HG03342 (cell line): ENCODE measurements at regions not wholly inside any gene's neighbourhood (a gene's known extent, or its start where the extent isn't known, plus 50 kb on each side); places are given as distances from the start of the nearest gene placed in this dataset.

Experiments used
- ATAC-seq: cut with Tn5 transposase; IDR thresholded peaks from one replicate; pipeline ENCODE4 v1.9.1; 2021; ENCODE audit warnings: mild to moderate bottlenecking, moderate library complexity; ENCODE audit not compliant: unreplicated experiment

DNA sequence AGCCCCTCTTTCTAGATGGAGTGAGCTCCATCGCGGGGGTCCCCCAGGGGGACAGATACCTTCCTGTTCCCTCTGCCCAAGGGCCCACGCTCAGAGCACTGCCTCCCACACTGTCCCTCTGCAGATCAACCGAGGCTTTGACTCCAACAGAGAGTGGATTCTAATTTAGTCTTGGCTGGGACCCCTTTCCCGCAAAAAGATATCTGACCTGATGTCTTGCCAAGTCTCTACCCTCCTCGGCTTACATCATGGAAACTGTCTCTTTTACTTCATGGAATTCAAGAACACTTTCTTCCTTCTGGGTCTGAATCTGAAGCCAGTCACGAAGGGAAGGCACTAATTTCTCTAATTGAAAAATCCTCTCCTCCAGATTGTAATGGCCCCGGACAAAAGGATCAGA is 278.0 kb downstream of the BMP7 start:
- ATAC-seq = no peak

DNA sequence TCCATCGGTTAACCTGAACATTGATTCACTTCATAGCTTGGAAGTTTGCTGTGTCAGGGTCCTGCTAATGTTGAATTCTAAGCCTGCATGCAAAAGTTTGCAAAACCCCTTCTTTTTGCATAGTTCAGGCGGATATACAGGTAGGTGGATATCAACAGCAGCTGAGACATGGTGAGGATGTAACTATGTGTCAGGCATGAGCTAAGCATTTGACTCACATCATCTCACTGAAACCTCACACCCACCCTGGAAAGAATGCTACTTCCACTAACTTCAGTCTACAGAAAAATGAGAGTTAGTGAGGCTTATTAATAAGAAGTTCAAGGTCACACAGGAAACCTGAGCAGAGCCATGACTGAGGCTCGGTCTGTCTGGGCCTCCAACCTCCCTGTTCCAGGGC is 276.9 kb downstream of the BMP7 start:
- ATAC-seq = no peak

DNA sequence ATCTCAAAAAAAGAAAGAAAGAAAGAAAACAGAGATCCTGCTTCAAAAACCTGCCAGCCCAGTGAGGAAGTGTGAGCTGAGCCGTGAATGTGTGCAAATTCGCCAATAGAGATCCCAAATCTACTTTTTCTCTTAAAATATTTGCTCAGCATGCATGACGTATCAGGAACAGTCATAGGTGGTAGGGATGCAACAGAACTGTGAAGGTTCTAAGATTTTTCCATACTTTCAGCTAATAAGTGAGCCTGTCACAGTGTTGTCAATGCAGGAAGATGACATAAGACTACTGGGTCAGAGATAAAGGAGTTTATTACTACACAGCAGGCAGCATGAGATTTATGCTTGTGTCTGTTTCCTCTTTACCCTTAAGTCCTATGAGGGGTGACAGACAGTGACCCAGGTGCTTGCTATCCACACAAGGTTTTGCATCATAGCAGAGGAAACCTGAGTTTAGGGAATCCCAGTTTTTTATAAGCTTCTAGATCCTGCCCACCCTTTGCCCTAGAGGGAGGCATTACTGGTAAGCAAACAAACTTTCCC is 273.4 kb downstream of the BMP7 start:
- no peak for ATAC-seq

GRCh38 chr20:56994006-56994405 is 272.4 kb downstream of the BMP7 start:
- no peak for ATAC-seq

DNA sequence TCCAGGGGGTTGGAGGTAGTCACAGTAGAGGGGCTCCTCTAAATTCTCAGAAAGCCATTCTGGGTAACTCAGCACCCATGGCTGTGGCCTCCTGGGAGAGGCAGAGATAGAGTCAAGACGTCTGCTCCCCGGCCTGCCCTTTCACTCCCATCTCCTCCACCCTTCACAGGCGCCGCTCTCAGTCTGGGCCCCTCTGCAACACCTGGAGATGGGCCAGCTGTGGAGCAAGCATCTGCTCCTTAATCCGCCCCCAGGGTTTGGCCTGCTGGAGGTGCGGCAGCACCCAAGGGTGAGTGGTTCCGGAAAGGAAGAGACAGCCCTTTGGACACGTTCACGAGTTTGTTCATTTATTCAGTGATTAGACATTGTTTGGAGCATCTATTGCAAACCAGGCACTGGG is 271.3 kb downstream of the BMP7 start:
- no peak for ATAC-seq

DNA sequence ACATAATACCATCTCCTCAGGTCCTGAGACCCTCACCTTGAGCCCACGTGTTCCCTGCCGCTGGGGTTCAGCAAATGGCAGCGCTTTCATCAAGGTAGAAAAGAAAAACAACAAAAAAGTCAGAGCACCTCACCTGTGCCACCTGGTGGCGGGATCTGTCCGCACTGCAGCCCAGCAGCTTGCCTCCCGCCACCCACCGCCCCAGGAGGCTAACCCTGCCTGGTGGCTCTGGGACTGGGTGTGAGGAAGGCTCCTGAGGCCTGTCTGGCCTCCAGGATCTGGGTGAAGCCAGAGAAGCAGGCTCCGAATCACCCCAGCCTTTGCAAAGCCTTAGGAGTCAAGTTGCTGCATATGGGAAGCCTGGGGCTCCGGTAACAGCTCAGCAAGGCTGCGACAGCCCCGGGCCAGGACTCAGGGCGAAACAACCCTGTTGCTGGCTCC is 270.8 kb downstream of the BMP7 start:
- no peak for ATAC-seq

- no peak for ATAC-seq
Measured at GRCh38 chr20:56996533-56996932, 269.9 kb downstream of the BMP7 start.

DNA sequence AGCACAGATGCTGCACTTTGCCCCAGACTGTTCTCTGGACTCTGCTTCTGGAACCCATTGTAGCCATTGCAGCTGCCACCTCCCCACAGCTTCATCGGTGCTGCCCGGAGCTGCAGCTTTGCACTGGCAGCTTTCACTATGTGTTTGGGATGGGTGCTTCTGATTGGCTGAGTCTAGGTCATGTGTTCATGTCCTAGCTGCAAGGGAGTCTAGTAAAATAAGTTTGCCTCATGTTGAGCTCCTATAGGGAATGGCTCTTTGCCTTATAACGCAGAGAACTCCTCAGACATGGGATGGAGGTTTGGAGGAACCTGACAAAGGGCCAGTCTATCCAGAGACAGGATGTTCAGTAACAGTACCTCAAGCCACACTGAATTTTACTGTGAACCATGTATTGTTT is 268.0 kb downstream of the BMP7 start:
- ATAC-seq = no peak

- no peak for ATAC-seq
Measured at GRCh38 chr20:57000441-57000968, 265.9 kb downstream of the BMP7 start.

- no peak for ATAC-seq
Measured at GRCh38 chr20:57001126-57001767, 265.2 kb downstream of the BMP7 start.

GRCh38 chr20:57002066-57002570 is 264.3 kb downstream of the BMP7 start:
- no peak for ATAC-seq

GRCh38 chr20:57003012-57003411 is 263.4 kb downstream of the BMP7 start:
- ATAC-seq = no peak

DNA sequence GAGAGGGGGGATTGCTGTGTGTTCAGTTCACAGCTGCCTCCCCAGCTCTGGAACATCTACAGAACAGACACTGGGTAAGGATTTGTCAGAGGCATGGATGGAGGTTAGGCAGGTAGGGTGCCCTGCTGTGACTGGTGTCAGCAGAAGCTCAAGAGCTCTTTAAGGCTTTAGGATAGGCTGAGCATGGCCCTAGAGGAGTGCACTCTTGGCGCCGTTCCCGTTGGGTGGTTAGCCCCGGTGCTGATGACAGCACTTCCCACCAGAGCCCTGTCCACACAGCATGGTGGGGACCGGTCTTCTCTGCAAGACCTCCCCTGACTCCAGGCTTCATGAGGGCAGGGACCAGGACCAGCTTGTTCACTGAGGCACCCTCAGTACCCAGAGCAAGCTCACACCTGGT is 262.0 kb downstream of the BMP7 start:
- ATAC-seq = no peak

DNA sequence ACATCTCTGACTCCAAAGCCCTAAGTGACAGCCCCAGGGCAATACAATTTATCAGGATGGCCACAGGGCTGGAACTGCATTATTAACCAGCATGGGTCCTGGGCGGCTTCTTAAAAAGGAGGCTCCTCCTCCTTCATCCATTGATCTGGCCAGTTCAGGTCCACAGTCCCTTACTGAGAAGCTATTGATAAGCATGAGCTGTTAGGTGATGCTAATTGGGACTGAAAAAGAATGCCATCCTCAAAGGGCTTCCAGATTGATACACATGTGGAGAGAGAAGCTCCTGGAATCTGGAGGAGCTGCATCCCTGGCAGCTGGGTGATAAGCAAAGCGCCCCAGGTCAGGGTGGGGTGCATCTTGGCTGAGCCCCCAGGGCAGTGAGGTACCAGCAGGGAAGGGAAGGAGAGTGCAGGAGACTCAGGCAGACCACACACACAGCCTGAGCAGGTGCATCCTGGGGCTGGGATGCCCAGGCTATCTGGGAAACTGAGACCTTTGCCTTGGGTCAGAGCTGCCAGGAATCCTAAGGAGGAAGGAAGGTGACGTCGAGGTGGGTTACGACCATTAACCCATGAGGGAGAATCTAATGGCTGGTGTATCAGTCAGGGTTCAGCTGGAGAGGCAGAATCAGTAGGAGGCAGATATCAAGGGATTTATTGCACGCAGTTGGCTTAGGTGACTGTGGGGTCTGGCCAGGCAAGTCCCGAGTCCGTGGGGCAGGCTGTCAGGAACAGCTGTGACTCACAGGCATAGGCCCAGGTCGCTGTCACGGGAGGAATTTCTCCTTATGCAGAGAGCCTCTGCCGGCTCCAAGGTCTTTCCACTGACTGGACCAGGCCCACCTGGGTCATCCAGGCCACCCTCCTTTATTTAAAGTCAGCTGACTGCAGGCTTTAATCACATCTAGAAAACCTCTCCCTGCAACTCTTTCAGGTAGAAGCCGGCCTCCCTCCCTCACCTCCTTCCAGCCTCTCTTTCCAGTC is 261.2 kb downstream of the BMP7 start:
- no peak for ATAC-seq

DNA sequence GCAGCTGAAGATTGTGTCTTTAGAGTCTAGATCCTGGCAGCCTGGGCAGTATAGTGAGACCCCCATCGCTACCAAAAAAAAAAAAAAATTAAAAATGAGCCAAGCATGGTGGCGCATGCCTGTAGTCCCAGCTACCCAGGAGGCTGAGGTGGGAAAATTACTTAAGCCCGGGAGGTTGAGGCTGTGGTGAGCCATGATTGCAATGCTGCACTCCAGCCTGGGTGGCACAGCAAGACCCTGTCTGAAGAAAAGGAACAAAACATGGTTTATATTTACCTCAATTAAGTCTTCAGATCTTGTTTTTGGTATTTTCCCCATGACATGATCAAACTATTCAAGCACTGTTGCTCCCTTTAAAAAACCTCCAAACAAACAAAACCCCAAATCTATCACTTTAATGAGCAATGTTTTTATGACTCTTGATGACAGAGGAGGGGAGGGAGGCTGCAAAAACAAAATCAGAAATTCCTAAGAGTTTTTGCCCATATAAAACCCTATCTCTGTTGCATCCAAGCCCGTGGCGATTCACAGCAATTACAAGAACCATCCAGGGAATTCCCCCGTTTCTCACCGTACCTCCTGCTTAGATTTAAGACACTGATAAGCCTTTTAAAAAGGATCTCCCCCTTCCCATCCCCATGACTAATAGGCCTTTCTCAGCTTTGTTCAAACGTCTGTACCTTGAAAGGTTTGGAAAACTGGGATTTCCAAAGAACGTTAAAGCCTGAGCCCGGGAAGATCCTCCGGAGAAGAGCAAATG is 259.9 kb downstream of the BMP7 start:
- ATAC-seq = no peak

DNA sequence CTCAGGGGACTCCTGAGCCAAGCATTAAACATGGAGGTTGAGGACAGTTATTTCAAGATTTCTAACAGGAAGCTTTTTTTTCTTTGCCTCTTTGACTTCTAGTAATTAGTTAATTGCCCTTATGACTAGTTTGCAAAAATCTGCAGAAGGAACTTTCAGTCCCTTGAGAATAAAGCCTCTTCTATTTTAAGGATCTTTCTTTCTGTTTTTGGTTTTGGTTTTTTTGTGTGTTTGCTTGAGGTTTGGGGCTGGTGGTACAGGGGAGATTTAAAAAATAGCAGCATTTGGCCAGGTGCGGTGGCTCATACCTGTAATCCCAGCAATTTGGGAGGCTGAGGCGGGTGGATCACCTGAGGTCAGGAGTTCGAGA is 259.3 kb downstream of the BMP7 start:
- ATAC-seq = no peak

GRCh38 chr20:57008217-57008616 is 258.2 kb downstream of the BMP7 start:
- no peak for ATAC-seq

GRCh38 chr20:57009355-57009754 is 257.1 kb downstream of the BMP7 start:
- no peak for ATAC-seq

- no peak for ATAC-seq
Measured at GRCh38 chr20:57009775-57010174, 256.7 kb downstream of the BMP7 start.

- ATAC-seq = no peak
Measured at GRCh38 chr20:57012691-57013090, 253.8 kb downstream of the BMP7 start.

- ATAC-seq = no peak
Measured at GRCh38 chr20:57013217-57013616, 253.2 kb downstream of the BMP7 start.
